ENCODE measurements at regions not wholly inside any gene's neighbourhood (a gene's known extent, or its start where the extent isn't known, plus 50 kb on each side); places are given as distances from the start of the nearest gene placed in this dataset.
"Not testable (repeated sequence)": the region's sequence is repeated elsewhere in the genome, so short reads cannot be mapped to it uniquely, and the experiment has no call there.

DNA sequence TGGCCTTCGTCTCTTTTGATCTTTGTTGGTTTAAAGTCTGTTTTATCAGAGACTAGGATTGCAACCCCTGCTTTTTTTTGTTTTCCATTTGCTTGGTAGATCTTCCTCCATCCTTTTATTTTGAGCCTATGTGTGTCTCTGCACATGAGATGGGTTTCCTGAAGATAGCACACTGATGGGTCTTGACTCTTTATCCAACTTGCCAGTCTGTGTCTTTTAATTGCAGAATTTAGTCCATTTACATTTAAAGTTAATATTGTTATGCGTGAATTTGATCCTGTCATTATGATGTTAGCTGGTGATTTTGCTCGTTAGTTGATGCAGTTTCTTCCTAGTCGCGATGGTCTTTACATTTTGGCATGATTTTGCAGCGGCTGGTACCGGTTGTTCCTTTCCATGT is 448.4 kb upstream of the RUNX1 start:
- TF ChIP-seq, protein P1, sequence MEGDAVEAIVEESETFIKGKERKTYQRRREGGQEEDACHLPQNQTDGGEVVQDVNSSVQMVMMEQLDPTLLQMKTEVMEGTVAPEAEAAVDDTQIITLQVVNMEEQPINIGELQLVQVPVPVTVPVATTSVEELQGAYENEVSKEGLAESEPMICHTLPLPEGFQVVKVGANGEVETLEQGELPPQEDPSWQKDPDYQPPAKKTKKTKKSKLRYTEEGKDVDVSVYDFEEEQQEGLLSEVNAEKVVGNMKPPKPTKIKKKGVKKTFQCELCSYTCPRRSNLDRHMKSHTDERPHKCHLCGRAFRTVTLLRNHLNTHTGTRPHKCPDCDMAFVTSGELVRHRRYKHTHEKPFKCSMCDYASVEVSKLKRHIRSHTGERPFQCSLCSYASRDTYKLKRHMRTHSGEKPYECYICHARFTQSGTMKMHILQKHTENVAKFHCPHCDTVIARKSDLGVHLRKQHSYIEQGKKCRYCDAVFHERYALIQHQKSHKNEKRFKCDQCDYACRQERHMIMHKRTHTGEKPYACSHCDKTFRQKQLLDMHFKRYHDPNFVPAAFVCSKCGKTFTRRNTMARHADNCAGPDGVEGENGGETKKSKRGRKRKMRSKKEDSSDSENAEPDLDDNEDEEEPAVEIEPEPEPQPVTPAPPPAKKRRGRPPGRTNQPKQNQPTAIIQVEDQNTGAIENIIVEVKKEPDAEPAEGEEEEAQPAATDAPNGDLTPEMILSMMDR (IDR thresholded peaks at IDR 0.05; ENCODE audit: low read depth, low read length, poor library complexity, severe bottlenecking): not testable (repeated sequence)
- TF ChIP-seq EZH2phosphoT487 (IDR thresholded peaks at IDR 0.05; ENCODE audit: borderline replicate concordance, low read length): not testable (repeated sequence)

Measured in DOHH2 (cell line).